ENCODE measurements at regions not wholly inside any gene's neighbourhood (a gene's known extent, or its start where the extent isn't known, plus 50 kb on each side); places are given as distances from the start of the nearest gene placed in this dataset.

GRCh38 chr12:125402874-125403789 lies 337.9 kb downstream of the AACS start:
- TF ChIP-seq POLR2AphosphoS5 (IDR thresholded peaks at IDR 0.05; ENCODE audit: insufficient read depth, low read depth, low read length) (no peak), POLR2A (IDR thresholded peaks at IDR 0.05; ENCODE audit: low read depth, low read length) (no peak), CTCF (IDR thresholded peaks at IDR 0.05; ENCODE audit: extremely low read depth in 1 of 2, insufficient read depth in 1 of 2, low read depth in 1 of 2, low read length in 2 of 2) (peak; percentile 19 to 41), EZH2 (IDR thresholded peaks at IDR 0.05; ENCODE audit: borderline replicate concordance, low read depth, low read length, severe bottlenecking) (no peak), MYC (IDR thresholded peaks at IDR 0.05; ENCODE audit: low read depth, low read length) (no peak)
- TF ChIP-seq, protein P1, sequence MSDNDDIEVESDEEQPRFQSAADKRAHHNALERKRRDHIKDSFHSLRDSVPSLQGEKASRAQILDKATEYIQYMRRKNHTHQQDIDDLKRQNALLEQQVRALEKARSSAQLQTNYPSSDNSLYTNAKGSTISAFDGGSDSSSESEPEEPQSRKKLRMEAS (IDR thresholded peaks at IDR 0.05; ENCODE audit: insufficient read depth, insufficient read length): no peak

All from endothelial cell of umbilical vein (primary cell).